ENCODE measurements at regions not wholly inside any gene's neighbourhood (a gene's known extent, or its start where the extent isn't known, plus 50 kb on each side); places are given as distances from the start of the nearest gene placed in this dataset.

GRCh38 chr17:70241071-70241470 lies 71.7 kb downstream of the KCNJ2 start:
- POLR2A ChIA-PET (ENCODE audit: low non-redundant PET) = no interaction called here
- CTCF ChIA-PET = no interaction called here
- no peak for TF ChIP-seq CTCF (conservative IDR thresholded peaks at IDR 0.05; ENCODE audit: low read depth, low read length)
- TF ChIP-seq EZH2 (IDR thresholded peaks at IDR 0.05; ENCODE audit: borderline replicate concordance, low read depth, low read length, poor library complexity, severe bottlenecking) = no peak

GRCh38 chr17:70242781-70243437 lies 73.6 kb downstream of the KCNJ2 start:
- H3K4me3 ChIP-seq (ENCODE audit: low read depth, low read length, poor library complexity, severe bottlenecking) = no peak overlapping the region
- ChIA-PET CTCF (no interaction called here), POLR2A (ENCODE audit: low non-redundant PET) (no interaction called here)
- H3K27me3 ChIP-seq (replicated peaks; ENCODE audit: insufficient read depth, low read depth, low read length, poor library complexity) = peaks cover 18% of the 10 kb centered on the region
- no peaks in the 10 kb centered on the region for H3K9me3 ChIP-seq (ENCODE audit: low read depth, low read length, poor library complexity, severe bottlenecking)
- intact Hi-C loops (cut with micrococcal nuclease; ENCODE audit: unreplicated experiment) = no loop called here
- no peaks in the 10 kb centered on the region for H3K4me1 ChIP-seq (ENCODE audit: insufficient read depth, low read length, poor library complexity, severe bottlenecking)
- no peak overlapping the region for H3K27ac ChIP-seq (ENCODE audit: low read depth, low read length, poor library complexity, severe bottlenecking)
- BruUV-seq (replicated peaks) = no TSS peak
- TF ChIP-seq CTCF (conservative IDR thresholded peaks at IDR 0.05; ENCODE audit: low read depth, low read length) (no peak), EZH2 (IDR thresholded peaks at IDR 0.05; ENCODE audit: borderline replicate concordance, low read depth, low read length, poor library complexity, severe bottlenecking) (no peak)
- no peak for DNase-seq (ENCODE audit: low spot score)
- no peaks in the 10 kb centered on the region for H3K36me3 ChIP-seq (ENCODE audit: insufficient read depth, low read length, poor library complexity, severe bottlenecking)

More at GRCh38 chr17:70241071-70241470, 71.7 kb downstream of the KCNJ2 start:
- H3K4me1 ChIP-seq (ENCODE audit: insufficient read depth, low read length, poor library complexity, severe bottlenecking) = no peaks in the 10 kb centered on the region
- no TSS peak for BruUV-seq (replicated peaks)
- no peaks in the 10 kb centered on the region for H3K9me3 ChIP-seq (ENCODE audit: low read depth, low read length, poor library complexity, severe bottlenecking)
- intact Hi-C loops (cut with micrococcal nuclease; ENCODE audit: unreplicated experiment) = no loop called here
- H3K4me3 ChIP-seq (ENCODE audit: low read depth, low read length, poor library complexity, severe bottlenecking) = no peak overlapping the region
- DNase-seq (ENCODE audit: low spot score) = no peak
- H3K27me3 ChIP-seq (replicated peaks; ENCODE audit: insufficient read depth, low read depth, low read length, poor library complexity) = peaks cover 18% of the 10 kb centered on the region
- H3K36me3 ChIP-seq (ENCODE audit: insufficient read depth, low read length, poor library complexity, severe bottlenecking) = no peaks in the 10 kb centered on the region
- H3K27ac ChIP-seq (ENCODE audit: low read depth, low read length, poor library complexity, severe bottlenecking) = no peak overlapping the region

- CTCF ChIA-PET = no interaction called here
- TF ChIP-seq EZH2 (IDR thresholded peaks at IDR 0.05; ENCODE audit: borderline replicate concordance, low read depth, low read length, poor library complexity, severe bottlenecking) = no peak
- POLR2A ChIA-PET (ENCODE audit: low non-redundant PET) = no interaction called here
- intact Hi-C loops (cut with micrococcal nuclease; ENCODE audit: unreplicated experiment) = no loop called here
- Histone ChIP-seq H3K27ac (ENCODE audit: low read depth, low read length, poor library complexity, severe bottlenecking) (no peak overlapping the region), H3K9me3 (ENCODE audit: low read depth, low read length, poor library complexity, severe bottlenecking) (no peaks in the 10 kb centered on the region), H3K36me3 (ENCODE audit: insufficient read depth, low read length, poor library complexity, severe bottlenecking) (no peaks in the 10 kb centered on the region), H3K4me3 (ENCODE audit: low read depth, low read length, poor library complexity, severe bottlenecking) (no peak overlapping the region), H3K4me1 (ENCODE audit: insufficient read depth, low read length, poor library complexity, severe bottlenecking) (no peaks in the 10 kb centered on the region), H3K27me3 (replicated peaks; ENCODE audit: insufficient read depth, low read depth, low read length, poor library complexity) (peaks cover 10% of the 10 kb centered on the region)
- BruUV-seq (replicated peaks) = no TSS peak
- DNase-seq (ENCODE audit: low spot score) = no peak
Measured at GRCh38 chr17:70251706-70252105, 82.4 kb downstream of the KCNJ2 start.
